ENCODE measurements at regions not wholly inside any gene's neighbourhood (a gene's known extent, or its start where the extent isn't known, plus 50 kb on each side); places are given as distances from the start of the nearest gene placed in this dataset.
A peak's percentile ranks its signal among the peaks of the same experiment; 100 is the strongest.

DNA sequence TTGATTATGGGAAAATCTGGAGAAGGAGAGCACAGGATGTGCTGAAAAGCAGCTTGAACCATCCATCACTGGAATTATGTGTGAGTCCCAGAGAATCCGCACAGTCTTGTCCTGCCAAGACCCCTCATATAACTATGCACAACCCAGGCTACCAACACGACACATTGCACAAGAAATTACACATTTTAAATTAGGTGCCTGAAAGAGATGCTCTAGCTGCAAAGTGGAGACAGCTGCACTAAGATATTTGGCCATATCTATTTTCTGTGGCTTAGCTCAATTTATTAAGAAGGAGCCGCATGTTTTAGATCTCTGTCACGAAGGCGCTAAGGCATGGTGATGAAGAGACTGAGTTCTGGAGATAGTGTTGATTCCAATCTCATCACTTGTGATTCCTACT, 1308.4 kb downstream of the CDH8 start:
- Histone ChIP-seq H3K4me3 (no peak overlapping the region), H3K4me2 (no peak overlapping the region), H3K27ac (no peak overlapping the region), H3K9me3 (no peaks in the 10 kb centered on the region), H3K4me1 (no peaks in the 10 kb centered on the region)
- CTCF ChIA-PET = interaction anchor here (0.6 kb wide), 1 partner anchor 492 kb away, joined by 3 read pairs; no protein-coding TSS in a partner anchor
- ATAC-seq = no peak
- WGBS (ENCODE audit: missing lambda C conversion rate) = 50% methylated on average over 5 of the region's 5 CpGs
- POLR2A ChIA-PET = no interaction called here
- TF ChIP-seq NPAS2 (CRISPR knock-in tag; IDR thresholded peaks at IDR 0.05; ENCODE audit: borderline replicate concordance) (no peak), ZC3H11A (IDR thresholded peaks at IDR 0.05) (no peak), POLR2A (IDR thresholded peaks at IDR 0.05; ENCODE audit: low read length) (no peak), ESRRA (IDR thresholded peaks at IDR 0.05; ENCODE audit: borderline replicate concordance, low read length) (no peak), NFE2L2 (conservative IDR thresholded peaks at IDR 0.05; ENCODE audit: low read length) (no peak)
- TF ChIP-seq, protein P1, sequence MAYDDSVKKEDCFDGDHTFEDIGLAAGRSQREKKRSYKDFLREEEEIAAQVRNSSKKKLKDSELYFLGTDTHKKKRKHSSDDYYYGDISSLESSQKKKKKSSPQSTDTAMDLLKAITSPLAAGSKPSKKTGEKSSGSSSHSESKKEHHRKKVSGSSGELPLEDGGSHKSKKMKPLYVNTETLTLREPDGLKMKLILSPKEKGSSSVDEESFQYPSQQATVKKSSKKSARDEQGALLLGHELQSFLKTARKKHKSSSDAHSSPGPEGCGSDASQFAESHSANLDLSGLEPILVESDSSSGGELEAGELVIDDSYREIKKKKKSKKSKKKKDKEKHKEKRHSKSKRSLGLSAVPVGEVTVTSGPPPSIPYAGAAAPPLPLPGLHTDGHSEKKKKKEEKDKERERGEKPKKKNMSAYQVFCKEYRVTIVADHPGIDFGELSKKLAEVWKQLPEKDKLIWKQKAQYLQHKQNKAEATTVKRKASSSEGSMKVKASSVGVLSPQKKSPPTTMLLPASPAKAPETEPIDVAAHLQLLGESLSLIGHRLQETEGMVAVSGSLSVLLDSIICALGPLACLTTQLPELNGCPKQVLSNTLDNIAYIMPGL (CRISPR knock-in tag; IDR thresholded peaks at IDR 0.05; ENCODE audit: borderline replicate concordance) = no peak
- FAIRE-seq = no peak
- DNase-seq (ENCODE audit: low read depth in 1 of 2, low spot score in 1 of 2) = no peak

DNA sequence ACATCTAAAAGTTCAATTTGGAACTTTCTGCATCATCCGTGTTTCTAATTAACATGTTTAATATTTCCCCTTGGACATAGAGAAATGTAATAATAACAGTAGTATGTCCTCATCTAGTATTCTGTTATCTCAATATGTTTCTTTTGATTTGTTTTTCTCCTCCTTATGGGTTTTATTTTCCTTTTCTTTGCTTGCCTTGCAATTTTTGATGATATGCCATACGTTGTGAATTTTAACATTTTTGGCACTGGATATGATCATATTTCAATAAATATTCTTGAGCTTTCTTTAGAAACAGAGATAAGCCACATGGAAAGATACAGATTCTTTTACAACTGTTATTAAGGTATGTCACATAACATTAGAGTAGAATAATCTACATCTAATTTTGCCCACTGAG, 1316.2 kb downstream of the CDH8 start:
- H3K4me3 ChIP-seq = no peak overlapping the region
- POLR2A ChIA-PET = no interaction called here
- H3K9me3 ChIP-seq = peaks cover 13% of the 10 kb centered on the region; the same call in 2 of the 3 replicates
- WGBS (ENCODE audit: missing lambda C conversion rate) = 19% methylated on average over 2 of the region's 2 CpGs
- TF ChIP-seq MAFK (IDR thresholded peaks at IDR 0.05; ENCODE audit: partially characterized antibody) = peak; percentile 2
- TF ChIP-seq BHLHE40 (IDR thresholded peaks at IDR 0.05; ENCODE audit: low read depth, low read length) = no peak
- no peak for FAIRE-seq
- ATAC-seq = no peak
- CTCF ChIA-PET = no interaction called here
- no peak overlapping the region for H3K4me2 ChIP-seq
- H3K27ac ChIP-seq = no peak overlapping the region
- DNase-seq (ENCODE audit: low read depth in 1 of 2, low spot score in 1 of 2) = no peak
- H3K4me1 ChIP-seq = no peaks in the 10 kb centered on the region

DNA sequence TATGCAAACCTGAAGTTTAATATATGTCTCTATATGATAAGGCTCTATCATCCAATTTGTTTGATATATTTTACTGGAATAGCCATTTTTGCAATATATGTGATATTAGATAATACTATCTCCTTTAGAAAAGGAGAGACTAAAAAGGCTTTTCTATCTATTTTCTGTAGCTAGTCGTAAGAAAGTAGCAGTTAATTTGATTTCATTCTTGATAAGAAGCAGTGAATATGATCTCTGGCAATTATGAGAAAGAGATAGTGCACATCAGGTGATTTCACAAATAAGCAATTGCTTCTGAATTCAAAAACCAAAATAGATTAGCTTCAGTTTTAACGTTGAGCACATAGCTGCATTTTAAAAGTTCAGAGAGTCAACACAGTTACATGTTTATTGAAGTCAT, 1318.4 kb downstream of the CDH8 start:
- Histone ChIP-seq H3K27ac (no peak overlapping the region), H3K4me3 (no peak overlapping the region), H3K4me1 (no peaks in the 10 kb centered on the region), H3K9me3 (peaks cover 13% of the 10 kb centered on the region; the same call in 2 of the 3 replicates), H3K4me2 (no peak overlapping the region)
- DNase-seq (ENCODE audit: low read depth in 1 of 2, low spot score in 1 of 2) = no peak
- ATAC-seq = no peak
- no peak for FAIRE-seq
- TF ChIP-seq, protein P2, sequence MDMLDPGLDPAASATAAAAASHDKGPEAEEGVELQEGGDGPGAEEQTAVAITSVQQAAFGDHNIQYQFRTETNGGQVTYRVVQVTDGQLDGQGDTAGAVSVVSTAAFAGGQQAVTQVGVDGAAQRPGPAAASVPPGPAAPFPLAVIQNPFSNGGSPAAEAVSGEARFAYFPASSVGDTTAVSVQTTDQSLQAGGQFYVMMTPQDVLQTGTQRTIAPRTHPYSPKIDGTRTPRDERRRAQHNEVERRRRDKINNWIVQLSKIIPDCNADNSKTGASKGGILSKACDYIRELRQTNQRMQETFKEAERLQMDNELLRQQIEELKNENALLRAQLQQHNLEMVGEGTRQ (IDR thresholded peaks at IDR 0.05) = no peak
- TF ChIP-seq MAFK (IDR thresholded peaks at IDR 0.05; ENCODE audit: partially characterized antibody) (no peak), HOXB5 (CRISPR knock-in tag; IDR thresholded peaks at IDR 0.05) (no peak), JUNB (IDR thresholded peaks at IDR 0.05) (no peak), EHMT2 (IDR thresholded peaks at IDR 0.05; ENCODE audit: low read depth) (no peak), ZC3H11A (IDR thresholded peaks at IDR 0.05) (no peak), RARB (CRISPR knock-in tag; IDR thresholded peaks at IDR 0.05) (no peak), TFCP2L1 (CRISPR knock-in tag; IDR thresholded peaks at IDR 0.05) (no peak), HDAC2 (IDR thresholded peaks at IDR 0.05) (no peak), PHF8 (IDR thresholded peaks at IDR 0.05; ENCODE audit: borderline replicate concordance, low read depth) (no peak), MAZ (IDR thresholded peaks at IDR 0.05; ENCODE audit: borderline replicate concordance, low read depth, low read length) (no peak), SMC3 (IDR thresholded peaks at IDR 0.05) (no peak), FOSL2 (IDR thresholded peaks at IDR 0.05) (no peak), FOSL2 (CRISPR knock-in tag; IDR thresholded peaks at IDR 0.05) (no peak), JUN (IDR thresholded peaks at IDR 0.05) (no peak)
- TF ChIP-seq, protein P3, sequence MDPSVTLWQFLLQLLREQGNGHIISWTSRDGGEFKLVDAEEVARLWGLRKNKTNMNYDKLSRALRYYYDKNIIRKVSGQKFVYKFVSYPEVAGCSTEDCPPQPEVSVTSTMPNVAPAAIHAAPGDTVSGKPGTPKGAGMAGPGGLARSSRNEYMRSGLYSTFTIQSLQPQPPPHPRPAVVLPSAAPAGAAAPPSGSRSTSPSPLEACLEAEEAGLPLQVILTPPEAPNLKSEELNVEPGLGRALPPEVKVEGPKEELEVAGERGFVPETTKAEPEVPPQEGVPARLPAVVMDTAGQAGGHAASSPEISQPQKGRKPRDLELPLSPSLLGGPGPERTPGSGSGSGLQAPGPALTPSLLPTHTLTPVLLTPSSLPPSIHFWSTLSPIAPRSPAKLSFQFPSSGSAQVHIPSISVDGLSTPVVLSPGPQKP (IDR thresholded peaks at IDR 0.05; ENCODE audit: low read depth, low read length) = no peak
- TF ChIP-seq, protein P4, sequence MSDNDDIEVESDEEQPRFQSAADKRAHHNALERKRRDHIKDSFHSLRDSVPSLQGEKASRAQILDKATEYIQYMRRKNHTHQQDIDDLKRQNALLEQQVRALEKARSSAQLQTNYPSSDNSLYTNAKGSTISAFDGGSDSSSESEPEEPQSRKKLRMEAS (IDR thresholded peaks at IDR 0.05) = no peak
- TF ChIP-seq, protein P5, sequence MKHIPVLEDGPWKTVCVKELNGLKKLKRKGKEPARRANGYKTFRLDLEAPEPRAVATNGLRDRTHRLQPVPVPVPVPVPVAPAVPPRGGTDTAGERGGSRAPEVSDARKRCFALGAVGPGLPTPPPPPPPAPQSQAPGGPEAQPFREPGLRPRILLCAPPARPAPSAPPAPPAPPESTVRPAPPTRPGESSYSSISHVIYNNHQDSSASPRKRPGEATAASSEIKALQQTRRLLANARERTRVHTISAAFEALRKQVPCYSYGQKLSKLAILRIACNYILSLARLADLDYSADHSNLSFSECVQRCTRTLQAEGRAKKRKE (CRISPR knock-in tag; IDR thresholded peaks at IDR 0.05; ENCODE audit: low read depth) = no peak
- TF ChIP-seq, protein P6, sequence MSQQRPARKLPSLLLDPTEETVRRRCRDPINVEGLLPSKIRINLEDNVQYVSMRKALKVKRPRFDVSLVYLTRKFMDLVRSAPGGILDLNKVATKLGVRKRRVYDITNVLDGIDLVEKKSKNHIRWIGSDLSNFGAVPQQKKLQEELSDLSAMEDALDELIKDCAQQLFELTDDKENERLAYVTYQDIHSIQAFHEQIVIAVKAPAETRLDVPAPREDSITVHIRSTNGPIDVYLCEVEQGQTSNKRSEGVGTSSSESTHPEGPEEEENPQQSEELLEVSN (IDR thresholded peaks at IDR 0.05; ENCODE audit: borderline replicate concordance, low read depth) = no peak
- ChIA-PET POLR2A (no interaction called here), CTCF (no interaction called here)
- 12% methylated on average over 2 of the region's 2 CpGs for whole genome bisulfite sequencing (ENCODE audit: missing lambda C conversion rate)
